Omental fat pad (tissue), 3 donors: ENCODE measurements at regions not wholly inside any gene's neighbourhood (a gene's known extent, or its start where the extent isn't known, plus 50 kb on each side); places are given as distances from the start of the nearest gene placed in this dataset.
A peak's percentile ranks its signal among the peaks of the same experiment; 100 is the strongest.

Source experiments
- ATAC-seq: fragments of 150-250 bp; one replicate; pipeline ENCODE4 v1.9.1; 2016; ENCODE audit warnings: mild to moderate bottlenecking, moderate library complexity; ENCODE audit not compliant: low FRiP score
- DNase-seq: peaks from one replicate; pipeline ENCODE4 v3.0.0-alpha.2; 2019; ENCODE audit warnings: low spot score
- CTCF ChIP-seq, 3 donors: fragments of 450-650 bp; IDR thresholded peaks; one replicate each; pipeline ENCODE4 v1.5.1; 2016 to 2017; ENCODE audit warnings: antibody characterized with exemption in 3 of 3, mild to moderate bottlenecking in 3 of 3, moderate library complexity in 2 of 3

GRCh38 chr7:18216270-18216669 is 188.6 kb upstream of the PRPS1L1 start:
- DNase-seq, result no peak
- ATAC-seq, result no peak
- no peak for TF ChIP-seq CTCF (IDR thresholded peaks at IDR 0.05)

GRCh38 chr7:18221377-18222293 is 194.0 kb upstream of the PRPS1L1 start:
- ATAC-seq (peak; percentile 48), DNase-seq (no peak)
- no peak for TF ChIP-seq CTCF (IDR thresholded peaks at IDR 0.05)

- no peak for TF ChIP-seq CTCF (IDR thresholded peaks at IDR 0.05)
- no peak for DNase-seq
- no peak for ATAC-seq
Measured at GRCh38 chr7:18222636-18223035, 195.0 kb upstream of the PRPS1L1 start.

- no peak for TF ChIP-seq CTCF (IDR thresholded peaks at IDR 0.05)
- ATAC-seq (no peak), DNase-seq (no peak)
Measured at GRCh38 chr7:18224138-18224537, 196.5 kb upstream of the PRPS1L1 start.

GRCh38 chr7:18225067-18225466 is 197.4 kb upstream of the PRPS1L1 start:
- ATAC-seq (no peak), DNase-seq (no peak)
- TF ChIP-seq CTCF (IDR thresholded peaks at IDR 0.05), result no peak

- DNase-seq, result no peak
- ATAC-seq, result no peak
- TF ChIP-seq CTCF (IDR thresholded peaks at IDR 0.05), result no peak
Measured at GRCh38 chr7:18226598-18226997, 199.0 kb upstream of the PRPS1L1 start.

- ATAC-seq (no peak), DNase-seq (no peak)
- no peak for TF ChIP-seq CTCF (IDR thresholded peaks at IDR 0.05)
Measured at GRCh38 chr7:18228686-18229085, 201.0 kb upstream of the PRPS1L1 start.
